H7 (cell line): ENCODE measurements at regions not wholly inside any gene's neighbourhood (a gene's known extent, or its start where the extent isn't known, plus 50 kb on each side); places are given as distances from the start of the nearest gene placed in this dataset.
"Not testable (repeated sequence)": the region's sequence is repeated elsewhere in the genome, so short reads cannot be mapped to it uniquely, and the experiment has no call there.

Experiments
- DNase-seq: peaks from one replicate; pipeline ENCODE4 v3.0.0; 2012
- H3K27me3 ChIP-seq: 2 replicates; pipeline ENCODE4 v1.6.0; 2011; ENCODE audit warnings: mild to moderate bottlenecking, low read length; ENCODE audit not compliant: control insufficient read depth, insufficient read depth
- H3K36me3 ChIP-seq: replicated peaks from 2 replicates; pipeline ENCODE4 v1.5.1; 2011; ENCODE audit warnings: low read length; ENCODE audit not compliant: control insufficient read depth, insufficient read depth
- H3K4me3 ChIP-seq: 2 replicates; pipeline ENCODE4 v1.5.1; 2011; ENCODE audit warnings: low read depth, mild to moderate bottlenecking, control low read depth, low read length, moderate library complexity; ENCODE audit not compliant: insufficient read depth

GRCh38 chr10:106032450-106033002 lies 1132.0 kb downstream of the SORCS1 start:
- Histone ChIP-seq H3K4me3 (no peak overlapping the region), H3K36me3 (no peaks in the 10 kb centered on the region), H3K27me3 (no peaks in the 10 kb centered on the region)
- DNase-seq: no peak

- H3K4me3 ChIP-seq: no peak overlapping the region
Measured at GRCh38 chr10:106027240-106027639, 1137.3 kb downstream of the SORCS1 start.

GRCh38 chr10:106025208-106025811 lies 1139.2 kb downstream of the SORCS1 start:
- Histone ChIP-seq H3K36me3 (no peaks in the 10 kb centered on the region), H3K4me3 (no peak overlapping the region), H3K27me3 (no peaks in the 10 kb centered on the region)
- no peak for DNase-seq

More at GRCh38 chr10:106027240-106027639, 1137.3 kb downstream of the SORCS1 start:
- Histone ChIP-seq H3K36me3 (no peaks in the 10 kb centered on the region), H3K27me3 (no peaks in the 10 kb centered on the region)
- no peak for DNase-seq

GRCh38 chr10:106023329-106023728 lies 1141.2 kb downstream of the SORCS1 start:
- Histone ChIP-seq H3K27me3 (no peaks in the 10 kb centered on the region), H3K4me3 (no peak overlapping the region), H3K36me3 (no peaks in the 10 kb centered on the region)
- no peak for DNase-seq

- H3K4me3 ChIP-seq, H3K27me3 ChIP-seq, H3K36me3 ChIP-seq, DNase-seq: not testable (repeated sequence)
Measured at GRCh38 chr10:106019559-106019958, 1144.9 kb downstream of the SORCS1 start.

- not testable (repeated sequence) for H3K4me3 ChIP-seq, DNase-seq, H3K36me3 ChIP-seq, H3K27me3 ChIP-seq
Measured at GRCh38 chr10:106015369-106016199, 1148.9 kb downstream of the SORCS1 start.

- Histone ChIP-seq H3K27me3 (no peaks in the 10 kb centered on the region), H3K4me3 (no peak overlapping the region), H3K36me3 (no peaks in the 10 kb centered on the region; the same call in 1 of the 2 replicates)
- no peak for DNase-seq
Measured at GRCh38 chr10:106011250-106011649, 1153.3 kb downstream of the SORCS1 start.

- H3K36me3 ChIP-seq: no peaks in the 10 kb centered on the region
- no peak for DNase-seq
- H3K4me3 ChIP-seq: no peak overlapping the region
- no peaks in the 10 kb centered on the region for H3K27me3 ChIP-seq
Measured at GRCh38 chr10:106000721-106001120, 1163.8 kb downstream of the SORCS1 start.

- no peak for DNase-seq
- H3K36me3 ChIP-seq: no peaks in the 10 kb centered on the region
- no peaks in the 10 kb centered on the region for H3K27me3 ChIP-seq
- H3K4me3 ChIP-seq: no peak overlapping the region
Measured at GRCh38 chr10:105993609-105994008, 1170.9 kb downstream of the SORCS1 start.

- Histone ChIP-seq H3K36me3 (no peaks in the 10 kb centered on the region), H3K4me3 (no peak overlapping the region), H3K27me3 (no peaks in the 10 kb centered on the region)
- no peak for DNase-seq
Measured at GRCh38 chr10:105992928-105993327, 1171.6 kb downstream of the SORCS1 start.

- Histone ChIP-seq H3K4me3 (no peak overlapping the region), H3K27me3 (no peaks in the 10 kb centered on the region), H3K36me3 (no peaks in the 10 kb centered on the region)
- no peak for DNase-seq
Measured at GRCh38 chr10:105990529-105990928, 1174.0 kb downstream of the SORCS1 start.

GRCh38 chr10:105989995-105990394 lies 1174.5 kb downstream of the SORCS1 start:
- no peak for DNase-seq
- Histone ChIP-seq H3K4me3 (no peak overlapping the region), H3K27me3 (no peaks in the 10 kb centered on the region), H3K36me3 (no peaks in the 10 kb centered on the region)

- no peak for DNase-seq
- Histone ChIP-seq H3K27me3 (no peaks in the 10 kb centered on the region), H3K4me3 (no peak overlapping the region), H3K36me3 (no peaks in the 10 kb centered on the region)
Measured at GRCh38 chr10:105988848-105989247, 1175.7 kb downstream of the SORCS1 start.

GRCh38 chr10:105986912-105987635 lies 1177.4 kb downstream of the SORCS1 start:
- Histone ChIP-seq H3K27me3 (no peaks in the 10 kb centered on the region), H3K36me3 (no peaks in the 10 kb centered on the region), H3K4me3 (no peak overlapping the region)
- no peak for DNase-seq
